LHCN-M2 (cell line): ENCODE measurements at regions not wholly inside any gene's neighbourhood (a gene's known extent, or its start where the extent isn't known, plus 50 kb on each side); places are given as distances from the start of the nearest gene placed in this dataset.

Source experiments
- DNase-seq: peaks from one replicate; pipeline ENCODE4 v3.0.0-alpha.2; 2012; ENCODE audit warnings: low read depth

- DNase-seq, result no peak
Observed at GRCh38 chr2:155404433-155405002, 706.0 kb downstream of the KCNJ3 start.

DNA sequence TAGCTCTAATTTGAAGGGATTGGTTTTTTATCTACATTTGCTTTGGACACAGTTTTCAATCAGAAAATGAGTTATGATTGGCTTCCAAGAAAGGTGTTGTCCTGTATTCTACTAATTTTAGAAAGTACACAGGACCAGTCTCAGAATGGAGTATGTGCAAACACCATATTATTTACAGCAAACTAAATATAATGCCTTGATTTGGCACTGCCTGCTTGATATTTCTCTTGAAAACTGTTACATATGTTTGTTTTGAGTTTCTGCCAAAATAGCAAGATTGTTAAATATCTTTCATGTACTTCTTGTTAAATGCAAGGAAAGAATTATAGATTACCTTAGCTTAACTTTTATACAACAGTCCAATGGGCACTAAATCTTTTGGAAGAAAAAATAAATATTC is 694.9 kb downstream of the KCNJ3 start:
- DNase-seq, result no peak

DNA sequence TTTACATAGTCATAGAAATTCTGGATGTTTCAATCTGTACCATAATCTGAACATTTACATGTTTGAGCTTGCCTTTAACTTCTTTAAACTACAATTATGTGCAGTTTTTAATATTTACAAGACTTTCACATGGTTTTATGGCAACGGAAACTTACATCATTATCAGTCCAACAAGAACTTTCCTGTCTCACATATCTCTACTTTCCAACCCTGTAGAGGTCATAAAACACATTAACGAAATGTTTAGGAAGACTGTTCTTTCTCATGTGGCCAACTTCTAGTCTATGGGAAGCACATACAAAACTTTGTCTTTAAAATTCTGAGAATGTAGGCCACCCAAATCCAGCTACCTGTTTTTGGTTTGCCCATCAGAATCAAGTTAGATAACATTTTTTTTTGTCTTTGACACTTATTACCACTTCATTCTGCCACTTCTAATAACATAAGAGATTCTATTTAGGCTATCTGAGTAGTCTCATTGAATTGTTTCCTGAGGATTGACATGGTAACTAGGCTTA is 693.2 kb downstream of the KCNJ3 start:
- no peak for DNase-seq

GRCh38 chr2:155389224-155389623 is 690.7 kb downstream of the KCNJ3 start:
- DNase-seq, result no peak

- no peak for DNase-seq
Observed at GRCh38 chr2:155384555-155385123, 686.1 kb downstream of the KCNJ3 start.

GRCh38 chr2:155382776-155383175 is 684.3 kb downstream of the KCNJ3 start:
- DNase-seq, result no peak

DNA sequence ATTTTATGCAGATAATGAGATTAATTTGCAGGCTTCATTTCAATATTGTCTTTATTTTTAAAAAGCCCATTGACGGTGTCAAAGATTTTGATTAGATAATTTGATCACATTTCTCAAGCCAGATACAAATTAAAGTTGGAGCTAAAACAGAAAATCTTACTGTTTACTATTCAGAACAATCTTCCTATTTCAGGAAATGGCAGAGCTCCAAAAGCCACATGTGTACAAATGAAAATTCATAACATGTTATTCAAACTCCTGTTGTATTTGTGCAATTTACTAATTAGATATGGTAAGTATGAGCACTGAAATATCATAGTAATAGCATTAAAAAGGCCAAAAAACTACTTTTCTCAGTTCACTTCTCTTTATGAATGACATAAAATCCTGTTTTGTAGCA is 682.9 kb downstream of the KCNJ3 start:
- DNase-seq, result no peak

DNA sequence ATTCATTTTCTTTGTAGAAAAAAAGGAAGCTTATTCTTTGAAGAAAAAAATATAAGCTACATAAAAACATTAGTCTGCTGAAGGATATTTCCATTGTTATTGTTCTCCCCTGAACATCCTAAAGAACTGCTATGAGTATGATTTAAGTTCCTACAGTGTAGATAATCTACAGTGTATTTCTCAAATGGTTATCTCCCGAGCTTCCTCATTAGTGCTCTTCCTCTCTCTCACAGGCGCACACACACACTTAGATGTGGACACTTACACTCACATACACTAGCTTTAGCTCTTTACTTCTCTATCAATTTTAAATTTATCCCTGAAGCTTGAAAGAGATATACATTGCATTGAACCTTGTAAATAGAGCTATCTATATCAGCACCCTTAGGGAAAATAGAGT is 681.0 kb downstream of the KCNJ3 start:
- DNase-seq, result no peak

GRCh38 chr2:155377931-155378444 is 679.5 kb downstream of the KCNJ3 start:
- peak; percentile 12 for DNase-seq

DNA sequence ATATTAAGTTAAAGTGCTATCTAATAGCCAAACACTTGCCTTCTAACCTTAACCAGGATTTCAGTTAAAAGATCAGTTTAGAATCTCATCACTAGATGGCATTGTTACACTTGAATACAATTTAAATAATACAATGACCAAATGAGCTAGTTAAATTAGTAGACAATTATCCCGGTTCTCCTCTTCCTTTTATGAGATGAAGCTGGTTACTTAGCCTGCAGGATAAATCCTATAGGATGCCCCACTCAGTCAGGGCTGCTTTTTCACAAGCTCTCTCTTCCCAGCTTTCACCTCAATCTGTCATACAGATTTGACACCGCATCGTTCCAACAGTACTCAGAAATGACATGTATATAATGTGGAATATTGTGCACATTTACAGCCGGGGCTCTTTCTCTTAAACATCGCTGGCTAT is 678.8 kb downstream of the KCNJ3 start:
- peak; percentile 30 for DNase-seq

DNA sequence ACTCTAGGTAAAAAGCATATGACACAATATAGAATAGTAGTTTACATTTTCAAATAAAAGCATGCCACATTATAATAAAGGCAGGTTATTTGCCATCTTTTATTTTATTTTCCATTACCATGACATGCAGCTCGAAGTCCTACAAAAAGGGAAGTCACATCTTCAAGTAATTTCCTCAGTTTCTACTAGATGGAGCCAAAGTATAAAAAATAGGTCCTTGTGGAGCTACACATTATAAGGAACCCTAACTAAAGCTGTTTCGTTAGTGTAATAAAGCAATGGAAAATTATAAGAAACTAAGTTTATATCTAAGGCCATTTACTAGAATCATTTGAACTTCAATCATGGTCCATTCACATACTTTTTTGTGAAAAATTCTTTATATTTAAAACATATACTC is 674.5 kb downstream of the KCNJ3 start:
- DNase-seq, result peak; percentile 32

DNA sequence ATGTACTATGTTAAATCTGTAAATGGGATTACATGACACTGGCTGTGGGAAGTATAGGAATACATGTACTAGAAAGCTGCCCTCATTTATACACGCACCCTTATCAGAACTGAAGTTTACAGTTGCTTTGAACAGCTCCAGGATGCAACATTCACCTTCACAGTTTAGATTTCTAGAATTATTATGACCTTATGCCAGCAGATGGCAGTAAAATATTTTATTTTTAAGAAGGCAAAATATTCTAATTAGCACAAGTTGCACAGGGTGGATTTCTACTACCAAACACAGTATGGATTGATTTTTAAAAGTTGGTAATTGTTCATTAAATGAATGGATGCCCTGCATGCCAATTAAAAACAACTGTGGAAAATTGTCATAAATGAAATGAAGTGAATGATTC is 670.4 kb downstream of the KCNJ3 start:
- peak; percentile 3 for DNase-seq

DNA sequence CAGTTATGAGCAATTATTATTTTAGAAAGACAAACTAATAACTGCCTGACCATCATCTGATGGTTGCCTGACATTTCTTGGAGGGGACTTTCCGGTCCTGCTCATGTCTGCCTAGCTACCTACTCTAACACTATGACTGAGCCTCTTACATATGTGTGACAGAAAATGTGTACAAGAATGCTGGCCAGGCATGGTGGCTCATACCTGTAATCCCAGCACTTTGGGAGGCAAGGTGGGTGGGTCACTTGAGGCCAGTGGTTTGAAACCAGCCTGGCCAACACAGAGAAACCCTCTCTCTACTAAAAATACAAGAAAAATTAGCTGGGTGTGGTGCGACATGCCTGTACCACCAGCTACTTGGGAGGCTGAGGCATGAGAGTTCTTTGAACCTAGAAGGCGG is 666.3 kb downstream of the KCNJ3 start:
- DNase-seq, result no peak

- no peak for DNase-seq
Observed at GRCh38 chr2:155363349-155363888, 664.9 kb downstream of the KCNJ3 start.

GRCh38 chr2:155357172-155357571 is 658.7 kb downstream of the KCNJ3 start:
- no peak for DNase-seq

DNA sequence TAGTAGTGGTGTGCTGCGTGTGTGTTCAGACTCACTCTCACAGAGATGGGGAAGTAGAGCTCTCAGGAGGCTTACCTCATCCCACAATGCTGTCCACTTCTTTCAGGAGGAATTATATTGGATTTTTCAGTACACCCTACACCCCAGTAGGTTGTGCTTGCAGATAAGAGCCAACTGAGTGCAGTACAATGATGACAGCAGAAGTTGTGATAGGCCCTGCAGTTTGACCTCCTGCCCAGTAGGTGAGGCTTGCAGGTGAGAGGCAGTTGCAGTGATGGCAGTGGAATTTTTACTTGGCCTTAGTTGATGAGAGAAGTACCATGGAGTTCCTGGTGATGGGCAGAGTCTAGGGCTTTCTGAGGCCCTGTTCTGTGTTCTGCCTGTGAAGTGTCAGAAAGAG is 657.8 kb downstream of the KCNJ3 start:
- no peak for DNase-seq

DNA sequence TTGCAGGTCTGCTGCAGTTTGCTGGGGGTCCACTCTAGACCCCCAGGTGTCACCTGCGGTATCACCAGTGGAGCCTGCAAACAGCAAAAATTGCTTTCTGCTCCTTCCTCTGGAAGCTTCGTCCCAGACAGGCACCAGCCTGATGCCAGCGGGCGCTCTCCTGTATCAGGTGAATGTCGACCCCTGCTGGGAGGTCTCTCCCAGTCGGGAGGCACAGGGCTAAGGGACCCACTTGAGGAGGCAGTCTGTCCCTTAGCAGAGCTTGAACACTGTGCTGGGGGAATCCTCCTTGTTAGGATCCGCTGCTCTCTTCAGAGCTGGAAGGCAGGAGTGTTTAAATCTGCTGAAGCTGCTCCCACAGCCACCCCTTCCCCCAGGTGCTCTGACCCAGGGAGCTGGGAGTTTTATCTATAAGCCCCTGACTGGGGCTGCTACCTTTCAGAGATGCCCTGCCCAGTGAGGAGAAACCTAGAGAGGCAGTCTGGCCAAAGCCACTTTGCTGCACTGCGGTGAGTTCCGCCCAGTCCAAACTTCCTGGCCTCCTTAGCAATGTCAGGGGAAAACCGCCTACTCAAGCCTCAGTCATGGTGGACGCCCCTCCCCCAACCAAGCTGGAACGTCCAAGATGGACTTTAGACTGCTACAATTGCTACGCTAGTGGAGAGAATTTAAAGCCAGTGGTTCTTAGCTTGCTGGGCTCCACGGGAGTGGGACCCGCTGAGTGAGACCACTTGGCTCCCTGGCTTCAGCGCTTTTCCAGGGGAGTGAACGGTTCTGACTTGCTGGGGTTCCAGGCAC is 652.5 kb downstream of the KCNJ3 start:
- DNase-seq, result no peak

- DNase-seq, result no peak
Observed at GRCh38 chr2:155332016-155332415, 633.5 kb downstream of the KCNJ3 start.

GRCh38 chr2:155320236-155320635 is 621.7 kb downstream of the KCNJ3 start:
- no peak for DNase-seq

DNA sequence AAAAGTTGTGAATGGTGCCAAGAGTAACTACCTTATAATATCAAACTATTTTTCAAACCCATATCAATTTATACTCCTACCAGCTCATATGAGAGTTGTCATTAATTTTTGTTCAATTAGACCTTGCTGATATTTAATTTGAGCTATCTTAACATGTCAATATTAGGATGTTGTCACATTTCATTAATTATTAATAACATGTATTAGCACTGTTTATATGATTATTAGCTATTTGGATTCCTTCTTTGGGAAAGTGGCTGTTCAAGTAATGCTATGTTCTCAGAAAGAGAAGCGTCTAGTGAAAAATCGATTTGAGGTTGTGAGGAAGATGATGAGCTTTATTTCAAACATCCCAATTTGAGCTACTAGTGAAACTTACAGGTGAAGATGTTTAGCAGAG is 620.2 kb downstream of the KCNJ3 start:
- DNase-seq, result no peak

- DNase-seq, result no peak
Observed at GRCh38 chr2:155315768-155316167, 617.3 kb downstream of the KCNJ3 start.

GRCh38 chr2:155310589-155310988 is 612.1 kb downstream of the KCNJ3 start:
- DNase-seq, result peak; percentile 21
